ENCODE measurements at regions not wholly inside any gene's neighbourhood (a gene's known extent, or its start where the extent isn't known, plus 50 kb on each side); places are given as distances from the start of the nearest gene placed in this dataset.

GRCh38 chr13:44058067-44058466 lies 178.4 kb downstream of the LACC1 start:
- ATAC-seq, result no peak
- no peaks in the 10 kb centered on the region for H3K27me3 ChIP-seq
- peaks cover 10% of the 10 kb centered on the region for H3K4me1 ChIP-seq
- no peak overlapping the region for H3K4me3 ChIP-seq
- H3K9me3 ChIP-seq, result no peaks in the 10 kb centered on the region
- no peaks in the 10 kb centered on the region for H3K36me3 ChIP-seq
- H3K27ac ChIP-seq, result no peak overlapping the region
- no peak for TF ChIP-seq CTCF (IDR thresholded peaks at IDR 0.05)
- DNase-seq, result no peak
- intact Hi-C loops (cut with DNase I), result no loop called here

DNA sequence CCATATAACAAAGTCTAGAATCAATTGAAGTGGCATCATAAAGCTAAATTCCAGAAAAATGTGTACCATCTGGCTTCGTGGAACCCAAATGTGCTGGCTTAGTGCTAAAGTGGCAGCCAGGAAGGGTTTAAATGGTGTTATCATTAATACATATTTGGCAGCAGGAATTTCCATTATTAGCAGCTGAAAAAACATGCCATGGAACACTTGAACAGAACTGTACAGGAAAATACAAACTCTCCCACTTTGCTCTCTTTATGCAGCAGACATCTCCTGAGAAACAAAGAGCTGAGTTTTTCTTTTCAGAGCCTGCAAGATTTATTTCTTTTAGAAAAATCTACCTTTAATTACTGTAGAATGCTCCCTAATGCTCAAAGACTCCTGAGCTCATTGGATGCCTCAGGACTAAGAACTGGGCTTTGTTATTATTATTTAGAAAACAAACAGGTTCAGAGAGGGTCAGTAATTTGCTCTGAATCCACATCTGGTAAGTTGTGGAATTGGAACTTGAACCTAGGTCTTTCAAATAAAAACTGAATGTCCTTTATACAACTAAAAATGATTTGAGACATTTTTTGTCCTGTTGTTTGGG lies 179.0 kb downstream of the LACC1 start:
- no peak overlapping the region for H3K4me3 ChIP-seq
- intact Hi-C loops (cut with DNase I), result no loop called here
- DNase-seq (no peak), ATAC-seq (no peak)
- no peaks in the 10 kb centered on the region for H3K36me3 ChIP-seq
- no peaks in the 10 kb centered on the region for H3K9me3 ChIP-seq
- TF ChIP-seq CTCF (IDR thresholded peaks at IDR 0.05), result no peak
- no peak overlapping the region for H3K27ac ChIP-seq
- no peaks in the 10 kb centered on the region for H3K27me3 ChIP-seq
- H3K4me1 ChIP-seq, result peaks cover 5% of the 10 kb centered on the region

DNA sequence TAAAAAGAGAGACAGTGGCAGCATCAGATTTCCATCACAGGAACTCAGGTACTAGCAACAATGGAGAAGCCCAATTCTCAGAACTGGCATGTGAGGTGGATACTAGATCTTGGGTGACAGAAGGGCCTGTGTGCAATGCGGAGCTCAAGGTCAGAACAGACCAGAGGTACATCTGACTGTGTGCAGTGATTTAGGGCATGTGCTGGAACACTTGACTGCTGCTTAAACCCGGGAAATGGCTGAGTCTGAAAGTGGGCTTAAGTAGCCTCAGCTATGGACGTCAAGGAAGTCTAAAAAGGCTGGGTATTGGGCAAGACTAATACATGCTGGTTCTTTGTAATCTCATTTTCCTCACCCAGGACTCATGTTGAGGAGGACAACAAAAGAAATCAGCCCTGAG lies 182.2 kb downstream of the LACC1 start:
- TF ChIP-seq CTCF (IDR thresholded peaks at IDR 0.05), result no peak
- intact Hi-C loops (cut with DNase I), result no loop called here
- no peaks in the 10 kb centered on the region for H3K9me3 ChIP-seq
- no peaks in the 10 kb centered on the region for H3K4me1 ChIP-seq
- H3K27ac ChIP-seq, result no peak overlapping the region
- no peak overlapping the region for H3K4me3 ChIP-seq
- no peaks in the 10 kb centered on the region for H3K36me3 ChIP-seq
- DNase-seq (no peak), ATAC-seq (peak; percentile 64)
- no peaks in the 10 kb centered on the region for H3K27me3 ChIP-seq

DNA sequence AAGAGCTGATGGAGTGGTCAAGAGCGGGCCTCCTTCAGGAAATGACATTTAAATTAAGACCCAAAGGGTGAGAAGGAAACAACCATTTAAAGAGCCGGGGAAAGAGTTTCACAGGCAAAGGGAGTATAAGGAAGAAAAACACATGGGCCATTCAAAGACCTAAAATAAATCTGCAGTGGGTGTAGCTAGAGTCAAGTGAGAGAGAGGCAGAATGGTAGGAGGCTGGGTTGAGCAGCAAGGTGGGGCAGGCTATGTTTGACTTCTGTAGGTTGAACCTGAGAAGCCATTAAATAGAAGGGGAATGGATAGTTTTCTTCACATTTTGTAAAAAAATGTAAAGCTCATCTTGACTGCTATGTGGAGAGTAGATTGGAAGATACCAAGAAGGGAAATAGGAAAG lies 183.8 kb downstream of the LACC1 start:
- no peak for DNase-seq
- intact Hi-C loops (cut with DNase I), result no loop called here
- H3K36me3 ChIP-seq, result no peaks in the 10 kb centered on the region
- no peaks in the 10 kb centered on the region for H3K4me1 ChIP-seq
- TF ChIP-seq CTCF (IDR thresholded peaks at IDR 0.05), result no peak
- H3K27me3 ChIP-seq, result no peaks in the 10 kb centered on the region
- H3K27ac ChIP-seq, result no peak overlapping the region
- no peak for ATAC-seq
- H3K9me3 ChIP-seq, result no peaks in the 10 kb centered on the region
- no peak overlapping the region for H3K4me3 ChIP-seq

- ATAC-seq, result no peak
- DNase-seq, result no peak
- Histone ChIP-seq H3K36me3 (no peaks in the 10 kb centered on the region), H3K4me1 (no peaks in the 10 kb centered on the region), H3K4me3 (no peak overlapping the region), H3K9me3 (no peaks in the 10 kb centered on the region), H3K27me3 (no peaks in the 10 kb centered on the region), H3K27ac (no peak overlapping the region)
- no peak for TF ChIP-seq CTCF (IDR thresholded peaks at IDR 0.05)
- intact Hi-C loops (cut with DNase I), result no loop called here
Observed at GRCh38 chr13:44063881-44064280, 184.2 kb downstream of the LACC1 start.

GRCh38 chr13:44064357-44064756 lies 184.7 kb downstream of the LACC1 start:
- DNase-seq (no peak), ATAC-seq (no peak)
- Histone ChIP-seq H3K27ac (no peak overlapping the region), H3K27me3 (no peaks in the 10 kb centered on the region), H3K4me3 (no peak overlapping the region), H3K9me3 (no peaks in the 10 kb centered on the region), H3K4me1 (no peaks in the 10 kb centered on the region), H3K36me3 (no peaks in the 10 kb centered on the region)
- TF ChIP-seq CTCF (IDR thresholded peaks at IDR 0.05), result no peak
- intact Hi-C loops (cut with DNase I), result no loop called here

Measured in upper lobe of right lung (tissue), 1 donor.